Peyer's patch (tissue), 4 donors: ENCODE measurements at regions not wholly inside any gene's neighbourhood (a gene's known extent, or its start where the extent isn't known, plus 50 kb on each side); places are given as distances from the start of the nearest gene placed in this dataset.

ENCODE experiments used
- CTCF ChIP-seq, 6 experiments: fragments of 450-650 bp in 4 of 6; fragments of 200-600 bp in 2 of 6; sonication (generic) in 1 of 6; IDR thresholded peaks; one replicate each; pipeline ENCODE4 v1.5.1; 2017 to 2019; ENCODE audit warnings: antibody characterized with exemption in 6 of 6, mild to moderate bottlenecking in 3 of 6, moderate library complexity in 1 of 6
- POLR2A ChIP-seq, 2 donors: fragments of 450-650 bp; IDR thresholded peaks; one replicate each; pipeline ENCODE4 v1.5.1; 2017; ENCODE audit warnings: antibody characterized with exemption in 2 of 2, mild to moderate bottlenecking in 2 of 2, moderate library complexity in 2 of 2

GRCh38 chr3:28019740-28020139 is 221.7 kb upstream of the CMC1 start:
- TF ChIP-seq CTCF (IDR thresholded peaks at IDR 0.05) (no peak), POLR2A (IDR thresholded peaks at IDR 0.05) (no peak)
